ENCODE measurements at regions not wholly inside any gene's neighbourhood (a gene's known extent, or its start where the extent isn't known, plus 50 kb on each side); places are given as distances from the start of the nearest gene placed in this dataset.

- TF ChIP-seq POLR2A (IDR thresholded peaks at IDR 0.05; ENCODE audit: low read depth, low read length): no peak
- TF ChIP-seq TAF1 (IDR thresholded peaks at IDR 0.05; ENCODE audit: low read depth, low read length): no peak
- no peak for TF ChIP-seq POU2F2 (IDR thresholded peaks at IDR 0.05; ENCODE audit: low read depth, low read length)
- TF ChIP-seq POLR2AphosphoS5 (IDR thresholded peaks at IDR 0.05; ENCODE audit: low read depth, low read length): no peak
Measured at GRCh38 chr2:12813166-12813565, 96.4 kb downstream of the TRIB2 start.
